DND-41 (cell line): ENCODE measurements at regions not wholly inside any gene's neighbourhood (a gene's known extent, or its start where the extent isn't known, plus 50 kb on each side); places are given as distances from the start of the nearest gene placed in this dataset.

Source experiments
- ATAC-seq: fragments of 200-7000 bp; cut with Tn5 transposase; 3 replicates; pipeline ENCODE4 v1.9.1; 2021; ENCODE audit warnings: low read depth; ENCODE audit not compliant: insufficient read depth
- DNase-seq: peaks from one replicate; pipeline ENCODE4 v3.0.0-alpha.2; 2020
- H2AFZ ChIP-seq: 2 replicates; pipeline ENCODE4 v1.6.0; 2012; ENCODE audit warnings: low read depth, low read length
- H3K27ac ChIP-seq: 2 replicates; pipeline ENCODE4 v1.5.1; 2012; ENCODE audit warnings: low read length, inconsistent platforms
- H3K27me3 ChIP-seq: fragments of 200-600 bp; sonication (generic); 2 replicates; pipeline ENCODE4 v1.6.0; 2012; ENCODE audit warnings: low read length, mild to moderate bottlenecking, inconsistent platforms; ENCODE audit not compliant: insufficient read depth, poor library complexity
- H3K36me3 ChIP-seq: 2 replicates; pipeline ENCODE4 v1.5.1; 2012; ENCODE audit warnings: low read length, inconsistent platforms; ENCODE audit not compliant: insufficient read depth
- H3K4me1 ChIP-seq: 2 replicates; pipeline ENCODE4 v1.5.1; 2012; ENCODE audit warnings: mild to moderate bottlenecking, low read length; ENCODE audit not compliant: insufficient read depth
- H3K4me2 ChIP-seq: 2 replicates; pipeline ENCODE4 v1.6.0; 2012; ENCODE audit warnings: mild to moderate bottlenecking, moderate library complexity, low read length, inconsistent platforms; ENCODE audit not compliant: insufficient read depth
- H3K4me3 ChIP-seq, 2 experiments: fragments of 200-600 bp in 1 of 2; shearing (Covaris generic) in 1 of 2; 2 replicates each; pipeline ENCODE4 v1.5.1; 2012 to 2016; ENCODE audit warnings: inconsistent platforms in 2 of 2, low read length in 2 of 2, mild to moderate bottlenecking in 2 of 2, low read depth in 1 of 2, moderate library complexity in 1 of 2
- H3K79me2 ChIP-seq: 2 replicates; pipeline ENCODE4 v1.6.0; 2012; ENCODE audit warnings: low read length, inconsistent platforms; ENCODE audit not compliant: insufficient read depth
- H3K9ac ChIP-seq: 2 replicates; pipeline ENCODE4 v1.6.0; 2012; ENCODE audit warnings: low read depth, mild to moderate bottlenecking, inconsistent platforms, low read length, moderate library complexity
- H3K9me3 ChIP-seq: 2 replicates; pipeline ENCODE4 v1.5.1; 2012; ENCODE audit warnings: low read length, moderate library complexity, mild to moderate bottlenecking, inconsistent platforms; ENCODE audit not compliant: insufficient read depth, severe bottlenecking
- H4K20me1 ChIP-seq: 2 replicates; pipeline ENCODE4 v1.6.0; 2012; ENCODE audit warnings: low read length; ENCODE audit not compliant: insufficient read depth
- EZH2 ChIP-seq: IDR thresholded peaks from 3 replicates; pipeline ENCODE4 v1.6.1; 2012; ENCODE audit warnings: borderline replicate concordance, low read depth, mild to moderate bottlenecking, moderate library complexity, low read length, inconsistent platforms; ENCODE audit not compliant: severe bottlenecking
- TF ChIP-seq, protein P1 (sequence below): IDR thresholded peaks from 2 replicates; pipeline ENCODE4 v1.5.1; 2012; ENCODE audit warnings: borderline replicate concordance, low read length, moderate library complexity, mild to moderate bottlenecking; ENCODE audit not compliant: poor library complexity, severe bottlenecking; ENCODE audit errors: extremely low read depth

- Histone ChIP-seq H3K79me2 (no peaks in the 10 kb centered on the region), H3K27me3 (no peaks in the 10 kb centered on the region), H2AFZ (no peak overlapping the region), H3K4me1 (no peaks in the 10 kb centered on the region), H4K20me1 (no peaks in the 10 kb centered on the region), H3K4me3 (no peak overlapping the region), H3K36me3 (no peaks in the 10 kb centered on the region), H3K27ac (no peak overlapping the region), H3K9ac (no peak overlapping the region), H3K9me3 (no peaks in the 10 kb centered on the region), H3K4me2 (no peak overlapping the region)
- no peak for ATAC-seq
- no peak for DNase-seq
- TF ChIP-seq EZH2: no peak
- TF ChIP-seq, protein P1, sequence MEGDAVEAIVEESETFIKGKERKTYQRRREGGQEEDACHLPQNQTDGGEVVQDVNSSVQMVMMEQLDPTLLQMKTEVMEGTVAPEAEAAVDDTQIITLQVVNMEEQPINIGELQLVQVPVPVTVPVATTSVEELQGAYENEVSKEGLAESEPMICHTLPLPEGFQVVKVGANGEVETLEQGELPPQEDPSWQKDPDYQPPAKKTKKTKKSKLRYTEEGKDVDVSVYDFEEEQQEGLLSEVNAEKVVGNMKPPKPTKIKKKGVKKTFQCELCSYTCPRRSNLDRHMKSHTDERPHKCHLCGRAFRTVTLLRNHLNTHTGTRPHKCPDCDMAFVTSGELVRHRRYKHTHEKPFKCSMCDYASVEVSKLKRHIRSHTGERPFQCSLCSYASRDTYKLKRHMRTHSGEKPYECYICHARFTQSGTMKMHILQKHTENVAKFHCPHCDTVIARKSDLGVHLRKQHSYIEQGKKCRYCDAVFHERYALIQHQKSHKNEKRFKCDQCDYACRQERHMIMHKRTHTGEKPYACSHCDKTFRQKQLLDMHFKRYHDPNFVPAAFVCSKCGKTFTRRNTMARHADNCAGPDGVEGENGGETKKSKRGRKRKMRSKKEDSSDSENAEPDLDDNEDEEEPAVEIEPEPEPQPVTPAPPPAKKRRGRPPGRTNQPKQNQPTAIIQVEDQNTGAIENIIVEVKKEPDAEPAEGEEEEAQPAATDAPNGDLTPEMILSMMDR: no peak
These were observed 1455.3 kb downstream of the GRIK2 start for GRCh38 chr6:102848796-102849195.

DNA sequence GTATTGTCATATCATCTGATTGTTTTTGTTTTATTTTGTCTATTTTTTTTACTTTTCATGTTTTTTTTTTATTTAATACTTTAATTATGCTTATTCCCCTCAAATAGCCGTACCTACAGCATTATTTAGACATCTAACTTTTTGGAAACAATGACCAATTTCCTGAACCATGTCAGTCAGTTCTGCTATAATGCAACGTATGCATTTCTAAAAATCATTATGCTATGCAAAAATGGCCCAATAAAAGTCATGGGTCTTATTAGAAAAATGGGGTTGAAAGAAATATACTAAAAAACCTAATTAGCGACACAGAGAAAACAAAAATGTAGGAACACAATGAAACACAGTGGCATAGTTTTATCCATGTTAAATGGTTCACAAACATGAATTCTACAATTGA is 1454.7 kb downstream of the GRIK2 start:
- no peak for ATAC-seq
- Histone ChIP-seq H3K4me2 (no peak overlapping the region), H2AFZ (no peak overlapping the region)

DNA sequence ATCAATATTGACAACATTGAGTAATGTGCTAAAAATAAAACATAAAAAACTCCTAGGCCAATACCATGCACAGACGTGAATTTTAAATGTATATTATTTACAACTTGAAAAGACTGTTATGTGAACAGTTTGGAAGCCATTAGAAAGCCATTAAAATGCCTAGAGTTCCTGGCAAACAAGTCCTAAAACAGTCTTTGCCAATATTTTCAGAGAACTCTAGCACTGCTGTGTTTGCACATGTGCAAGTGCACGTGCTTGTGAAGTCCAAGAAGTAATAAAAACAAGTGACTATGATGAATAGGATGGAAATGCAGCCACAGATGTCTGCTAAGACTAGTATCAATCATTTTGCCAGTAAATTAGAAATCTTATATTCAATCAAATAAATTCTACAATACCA is 1447.6 kb downstream of the GRIK2 start:
- H3K36me3 ChIP-seq: no peaks in the 10 kb centered on the region
- no peaks in the 10 kb centered on the region for H3K4me1 ChIP-seq
- H3K4me3 ChIP-seq: no peak overlapping the region
- ATAC-seq: no peak
- TF ChIP-seq, protein P1: no peak
- no peak for TF ChIP-seq EZH2
- H3K4me2 ChIP-seq: no peak overlapping the region
- no peaks in the 10 kb centered on the region for H3K9me3 ChIP-seq
- H3K9ac ChIP-seq: no peak overlapping the region
- H3K27me3 ChIP-seq: no peaks in the 10 kb centered on the region
- no peaks in the 10 kb centered on the region for H3K79me2 ChIP-seq
- DNase-seq: no peak
- H2AFZ ChIP-seq: no peak overlapping the region
- no peaks in the 10 kb centered on the region for H4K20me1 ChIP-seq
- H3K27ac ChIP-seq: no peak overlapping the region

More for the DNA sequence above, 1454.7 kb downstream of the GRIK2 start:
- H3K4me3 ChIP-seq: no peak overlapping the region
- no peaks in the 10 kb centered on the region for H3K36me3 ChIP-seq
- H3K27ac ChIP-seq: no peak overlapping the region
- no peaks in the 10 kb centered on the region for H4K20me1 ChIP-seq
- no peaks in the 10 kb centered on the region for H3K9me3 ChIP-seq
- H3K4me1 ChIP-seq: no peaks in the 10 kb centered on the region
- no peaks in the 10 kb centered on the region for H3K27me3 ChIP-seq
- DNase-seq: no peak
- no peaks in the 10 kb centered on the region for H3K79me2 ChIP-seq
- TF ChIP-seq, protein P1: no peak
- TF ChIP-seq EZH2: no peak
- no peak overlapping the region for H3K9ac ChIP-seq

GRCh38 chr6:102832021-102832420 is 1438.5 kb downstream of the GRIK2 start:
- H3K27ac ChIP-seq: no peak overlapping the region
- no peaks in the 10 kb centered on the region for H3K36me3 ChIP-seq
- no peak overlapping the region for H3K4me3 ChIP-seq
- no peaks in the 10 kb centered on the region for H3K4me1 ChIP-seq
- H3K4me2 ChIP-seq: no peak overlapping the region
- no peak overlapping the region for H2AFZ ChIP-seq
- no peaks in the 10 kb centered on the region for H3K9me3 ChIP-seq
- H3K9ac ChIP-seq: no peak overlapping the region
- H4K20me1 ChIP-seq: no peaks in the 10 kb centered on the region
- H3K27me3 ChIP-seq: no peaks in the 10 kb centered on the region
- no peaks in the 10 kb centered on the region for H3K79me2 ChIP-seq
- DNase-seq (no peak), ATAC-seq (no peak)
- TF ChIP-seq, protein P1: no peak
- TF ChIP-seq EZH2: no peak
